ENCODE measurements at regions not wholly inside any gene's neighbourhood (a gene's known extent, or its start where the extent isn't known, plus 50 kb on each side); places are given as distances from the start of the nearest gene placed in this dataset.
"Not testable (repeated sequence)": the region's sequence is repeated elsewhere in the genome, so short reads cannot be mapped to it uniquely, and the experiment has no call there.

DNA sequence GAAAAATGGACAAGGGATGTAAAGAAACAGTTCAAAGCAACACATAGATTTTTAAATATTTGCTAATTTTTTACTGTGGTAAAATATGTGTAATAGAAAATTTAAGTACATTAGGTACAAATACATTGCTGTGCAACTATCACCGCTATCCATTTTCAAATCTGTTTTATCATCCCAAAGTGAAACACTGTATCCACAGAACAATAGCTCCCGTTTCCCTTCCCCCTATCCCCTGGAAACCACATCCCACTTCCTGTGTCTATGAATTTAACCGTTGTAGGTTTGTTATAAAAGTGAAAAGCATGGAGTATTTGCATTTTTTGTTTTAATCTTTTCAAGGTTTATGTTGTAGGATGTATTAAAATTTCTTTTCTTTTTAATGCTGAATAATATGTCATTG is 152.9 kb upstream of the HSFY1 start:
- H3K9me3 Mint-ChIP-seq, H3K27ac Mint-ChIP-seq, ATAC-seq, H3K4me1 Mint-ChIP-seq, H3K4me3 Mint-ChIP-seq, DNase-seq, H3K27me3 Mint-ChIP-seq: not testable (repeated sequence)

DNA sequence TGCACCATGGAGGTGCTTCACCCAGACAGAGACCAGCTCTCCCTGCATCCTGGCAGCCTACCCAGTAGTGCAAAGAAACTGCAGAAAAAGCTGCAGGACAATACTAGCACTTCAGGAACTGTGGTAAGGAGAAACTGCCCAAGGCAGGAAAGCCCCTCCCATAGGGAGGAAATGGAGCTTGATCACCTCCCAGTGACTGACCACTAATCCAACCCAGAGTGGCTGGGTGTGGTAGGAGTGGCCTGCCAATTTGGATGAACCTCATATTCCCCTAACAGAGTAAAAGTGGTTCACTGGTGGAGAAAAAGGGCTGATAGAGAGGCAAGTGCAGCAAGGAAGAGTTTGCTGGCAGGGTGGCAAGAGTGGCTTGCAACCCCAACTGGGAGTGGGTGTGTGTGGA is 125.7 kb upstream of the HSFY1 start:
- DNase-seq, H3K4me3 Mint-ChIP-seq, H3K27me3 Mint-ChIP-seq, ATAC-seq, H3K9me3 Mint-ChIP-seq, H3K27ac Mint-ChIP-seq, H3K4me1 Mint-ChIP-seq: not testable (repeated sequence)

DNA sequence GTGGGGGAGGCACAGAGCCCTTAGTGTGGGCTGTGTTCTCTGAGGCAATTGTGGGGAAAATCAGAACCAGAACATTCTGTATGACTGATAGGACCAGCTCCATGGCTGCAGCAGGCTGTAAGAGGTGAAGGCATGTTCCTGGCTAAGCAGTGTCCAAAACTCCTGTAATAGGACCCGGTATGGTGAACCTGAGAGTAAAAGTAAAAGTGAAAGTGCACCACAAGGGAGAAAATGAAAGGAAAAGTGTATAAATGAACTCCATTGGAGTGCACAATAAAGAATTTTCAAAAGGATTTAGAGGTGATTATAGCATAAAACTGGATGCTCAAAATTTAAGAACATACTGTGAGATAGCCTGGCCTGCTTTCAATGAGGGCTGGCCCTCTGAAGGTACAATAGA is 125.1 kb upstream of the HSFY1 start:
- not testable (repeated sequence) for H3K4me3 Mint-ChIP-seq, DNase-seq, H3K9me3 Mint-ChIP-seq, H3K4me1 Mint-ChIP-seq, H3K27me3 Mint-ChIP-seq, H3K27ac Mint-ChIP-seq
- ATAC-seq = peak; percentile 71

DNA sequence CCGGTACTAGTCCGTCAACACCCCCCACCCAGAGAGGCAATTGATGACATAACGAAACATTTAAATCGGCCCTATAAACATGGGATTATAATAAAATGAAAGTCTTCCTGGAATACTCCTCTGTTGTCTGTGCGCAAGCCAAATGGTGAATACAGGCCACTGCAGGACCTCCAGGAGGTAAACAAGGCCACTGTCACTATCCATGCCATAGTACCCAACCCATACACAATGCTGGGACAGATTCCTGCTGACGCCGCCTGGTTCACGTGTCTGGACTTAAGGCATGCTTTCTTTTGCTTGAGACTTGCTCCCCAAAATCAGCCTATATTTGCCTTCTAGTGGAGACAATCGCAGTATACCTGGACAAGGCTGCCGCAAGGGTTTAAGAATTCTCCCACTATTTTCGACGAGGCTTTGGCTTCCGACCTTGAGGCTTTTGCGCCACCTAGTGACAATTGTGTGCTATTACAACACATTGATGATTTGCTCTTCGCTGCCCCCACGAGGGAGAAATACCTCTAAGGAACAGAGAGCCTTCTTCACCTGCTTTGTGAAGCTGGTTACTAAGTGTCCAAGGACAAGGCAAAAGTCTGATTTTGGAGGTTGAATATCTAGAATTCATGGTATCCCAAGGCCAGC is 122.4 kb upstream of the HSFY1 start:
- H3K27me3 Mint-ChIP-seq, H3K4me1 Mint-ChIP-seq, DNase-seq, H3K9me3 Mint-ChIP-seq, H3K27ac Mint-ChIP-seq, H3K4me3 Mint-ChIP-seq: not testable (repeated sequence)
- peak; percentile 73 for ATAC-seq

DNA sequence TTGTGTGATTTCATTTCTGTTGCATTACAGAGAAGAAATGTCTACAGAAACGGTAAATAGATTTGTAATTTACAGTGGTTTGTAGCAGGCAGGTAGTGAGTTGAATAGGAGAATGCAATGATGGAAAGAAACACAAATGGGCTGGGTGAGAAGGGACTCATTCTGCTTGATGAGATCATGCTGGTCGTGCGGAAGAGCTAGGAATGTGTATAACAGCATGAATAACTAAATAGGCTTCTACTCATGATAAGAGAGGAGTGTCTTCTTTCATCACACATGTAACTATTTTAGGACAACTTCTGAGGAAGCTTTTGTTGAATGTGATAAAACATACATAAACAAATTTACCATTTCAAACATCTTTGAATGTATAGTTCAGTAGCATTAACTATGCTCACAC is 113.0 kb upstream of the HSFY1 start:
- H3K27ac Mint-ChIP-seq, H3K9me3 Mint-ChIP-seq: not testable (repeated sequence)

DNA sequence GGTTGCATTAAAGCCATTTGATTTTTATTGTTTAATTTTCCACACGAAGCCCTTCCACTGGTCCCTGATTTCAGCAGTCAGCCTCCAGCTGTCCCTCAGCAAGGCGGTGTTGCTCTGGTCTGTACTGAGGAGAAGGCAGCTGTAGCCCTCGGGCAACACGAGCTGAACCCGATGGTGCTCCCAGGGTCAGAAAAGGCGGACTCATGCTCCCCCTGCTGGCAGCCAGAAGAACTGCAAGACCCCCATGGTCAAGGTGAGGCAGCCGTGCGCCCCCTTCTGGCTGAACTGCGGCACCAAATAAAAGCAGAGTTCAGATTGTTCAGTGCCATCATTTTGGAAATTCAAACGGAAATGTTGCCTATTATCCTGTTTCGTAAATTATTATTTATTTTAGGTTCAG is 100.7 kb upstream of the HSFY1 start:
- not testable (repeated sequence) for H3K4me1 Mint-ChIP-seq, H3K27ac Mint-ChIP-seq, H3K9me3 Mint-ChIP-seq, H3K4me3 Mint-ChIP-seq, H3K27me3 Mint-ChIP-seq, DNase-seq
- peak; percentile 88 for ATAC-seq

More for the DNA sequence above, 113.0 kb upstream of the HSFY1 start:
- H3K4me1 Mint-ChIP-seq, H3K27me3 Mint-ChIP-seq, DNase-seq, H3K4me3 Mint-ChIP-seq, ATAC-seq: not testable (repeated sequence)

DNA sequence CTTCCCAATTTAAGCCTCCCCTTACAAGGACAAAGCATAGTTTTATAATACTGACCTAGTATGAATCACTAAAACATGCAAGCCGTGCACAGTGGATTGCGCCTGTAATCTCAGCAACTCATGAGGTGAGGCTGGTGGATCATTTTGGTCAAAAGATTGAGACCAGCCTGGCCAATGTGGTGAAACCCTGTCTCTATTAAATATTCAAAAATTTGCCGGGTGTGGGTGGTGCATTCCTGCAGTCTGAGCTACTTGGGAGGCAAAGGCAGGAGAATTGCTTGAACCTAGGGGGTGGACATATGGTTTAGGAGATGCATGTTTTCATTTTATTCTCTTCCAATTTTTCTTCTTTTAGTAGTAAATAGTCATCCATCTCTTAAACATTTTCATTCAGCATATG is 93.7 kb upstream of the HSFY1 start:
- not testable (repeated sequence) for ATAC-seq, H3K4me3 Mint-ChIP-seq

DNA sequence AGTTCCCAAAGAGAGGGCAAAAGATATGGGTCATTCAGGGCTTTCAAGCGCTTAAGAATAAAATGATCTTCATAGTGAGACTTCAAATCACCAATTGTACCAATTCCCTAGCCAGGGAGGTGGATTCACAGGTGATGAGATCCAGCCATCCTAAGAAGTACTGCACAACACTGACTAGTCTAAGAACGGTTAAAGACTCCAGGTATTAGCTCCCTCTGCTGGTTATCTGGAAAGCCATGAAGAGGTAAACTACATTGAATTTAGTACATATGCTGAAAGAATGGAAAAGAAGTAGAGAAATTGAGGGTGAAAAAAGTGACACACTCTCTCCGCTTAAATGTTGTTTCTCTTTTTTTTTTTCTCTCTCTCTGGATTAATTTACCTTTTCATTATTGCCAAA is 87.4 kb upstream of the HSFY1 start:
- H3K27me3 Mint-ChIP-seq = not testable (repeated sequence)

More for the DNA sequence above, 93.7 kb upstream of the HSFY1 start:
- not testable (repeated sequence) for H3K27ac Mint-ChIP-seq, H3K9me3 Mint-ChIP-seq, H3K27me3 Mint-ChIP-seq, H3K4me1 Mint-ChIP-seq, DNase-seq

DNA sequence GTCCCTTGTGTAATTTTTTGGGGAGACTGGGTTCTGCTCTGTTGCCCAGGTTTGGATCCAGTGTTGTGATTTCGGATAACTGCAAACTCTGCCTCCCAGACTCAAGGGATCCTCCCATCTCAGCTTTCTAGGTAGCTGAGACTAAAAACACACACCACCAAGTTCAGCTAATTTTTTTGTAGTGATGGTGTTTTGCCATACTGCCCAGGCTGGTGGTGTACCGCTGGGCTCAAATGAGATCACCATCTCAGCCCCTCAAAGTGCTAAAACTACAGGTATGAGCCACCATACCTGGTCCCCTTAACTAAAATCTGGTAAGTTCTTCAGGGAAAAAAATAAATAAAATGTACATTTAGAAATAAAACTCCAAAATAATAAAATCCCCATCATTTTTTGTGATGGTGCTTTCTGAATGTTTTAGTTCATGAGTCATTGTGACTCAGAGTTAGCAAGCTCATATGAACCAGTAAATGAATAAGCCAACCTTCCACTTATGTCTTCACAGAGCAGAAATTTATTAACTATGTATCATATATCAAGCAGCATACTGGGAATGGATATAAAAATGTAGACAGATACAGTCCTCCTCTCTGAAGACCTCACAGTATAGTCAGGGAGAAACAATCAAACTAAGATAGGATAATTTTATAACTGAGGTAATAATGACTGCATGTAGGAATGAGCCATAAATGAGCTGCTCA is 85.2 kb upstream of the HSFY1 start:
- not testable (repeated sequence) for DNase-seq, H3K27ac Mint-ChIP-seq, H3K4me3 Mint-ChIP-seq, H3K27me3 Mint-ChIP-seq, H3K4me1 Mint-ChIP-seq, H3K9me3 Mint-ChIP-seq, ATAC-seq

More for the DNA sequence above, 87.4 kb upstream of the HSFY1 start:
- not testable (repeated sequence) for H3K4me3 Mint-ChIP-seq, H3K4me1 Mint-ChIP-seq, DNase-seq, H3K27ac Mint-ChIP-seq, H3K9me3 Mint-ChIP-seq
- peak; percentile 76 for ATAC-seq

DNA sequence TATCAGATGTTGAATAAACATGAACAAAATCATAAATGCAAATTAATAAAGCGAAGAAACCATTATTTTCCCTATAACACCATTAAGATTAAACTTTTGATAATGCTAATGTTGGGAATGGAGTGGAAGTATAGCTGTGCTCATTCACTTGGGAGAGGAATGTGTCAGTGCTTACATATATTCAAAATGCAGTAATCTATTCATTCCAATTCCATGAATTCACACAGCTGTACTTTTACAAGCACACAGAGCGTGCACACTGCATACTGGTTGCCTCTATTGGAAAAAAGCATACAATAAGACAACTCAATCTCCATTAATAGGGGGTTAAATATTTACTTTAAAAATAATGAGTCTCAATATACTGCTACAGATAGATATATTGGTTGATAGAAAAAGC is 81.7 kb upstream of the HSFY1 start:
- H3K27me3 Mint-ChIP-seq, H3K27ac Mint-ChIP-seq, H3K4me3 Mint-ChIP-seq, DNase-seq, H3K4me1 Mint-ChIP-seq, H3K9me3 Mint-ChIP-seq, ATAC-seq: not testable (repeated sequence)

DNA sequence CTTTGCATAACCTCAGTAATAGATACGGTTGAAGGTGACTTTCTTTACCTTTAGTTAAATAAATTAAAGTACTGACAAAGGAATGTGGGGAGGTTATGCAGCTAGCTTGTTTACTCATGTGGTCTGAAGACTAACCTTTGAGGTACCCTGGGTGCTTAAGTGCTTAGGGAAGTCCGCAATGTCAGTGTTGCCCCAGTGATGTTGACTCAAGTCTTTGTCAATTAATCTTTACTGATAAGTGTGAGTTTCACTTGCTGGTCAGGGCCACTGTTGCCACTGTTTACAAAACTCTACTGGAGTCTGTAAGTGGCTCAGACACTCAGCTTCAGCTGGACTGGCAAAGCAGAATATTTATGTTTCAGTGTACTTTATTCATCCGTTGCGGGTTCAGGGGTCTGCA is 79.9 kb upstream of the HSFY1 start:
- DNase-seq, H3K27ac Mint-ChIP-seq, H3K27me3 Mint-ChIP-seq, H3K4me1 Mint-ChIP-seq, H3K9me3 Mint-ChIP-seq, ATAC-seq, H3K4me3 Mint-ChIP-seq: not testable (repeated sequence)

DNA sequence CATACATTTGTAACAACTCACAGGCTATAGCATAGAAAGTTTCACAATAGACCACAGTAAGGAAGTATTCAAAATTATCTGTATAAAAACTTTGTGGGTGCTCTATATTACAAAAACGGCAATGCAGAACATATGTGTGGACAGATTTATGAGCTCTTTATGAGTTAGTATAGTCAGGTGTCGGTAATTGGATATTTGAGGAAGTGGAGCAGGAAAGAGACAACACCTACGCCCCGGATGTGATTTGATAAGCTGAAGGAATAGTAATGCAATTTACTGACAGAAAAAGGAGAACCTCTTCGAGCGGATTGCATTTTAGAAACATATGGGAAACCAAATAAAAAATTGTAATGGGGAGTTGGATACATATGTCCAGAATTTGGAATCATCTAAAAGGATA is 63.2 kb upstream of the HSFY1 start:
- H3K4me1 Mint-ChIP-seq, ATAC-seq, H3K9me3 Mint-ChIP-seq, DNase-seq, H3K27me3 Mint-ChIP-seq, H3K4me3 Mint-ChIP-seq, H3K27ac Mint-ChIP-seq: not testable (repeated sequence)
